Heart right ventricle (tissue), 16 donors: ENCODE measurements at regions not wholly inside any gene's neighbourhood (a gene's known extent, or its start where the extent isn't known, plus 50 kb on each side); places are given as distances from the start of the nearest gene placed in this dataset.
"Not testable (repeated sequence)": the region's sequence is repeated elsewhere in the genome, so short reads cannot be mapped to it uniquely, and the experiment has no call there.

Experiments used
- ATAC-seq, 8 donors: fragments of 200-7000 bp; cut with Tn5 transposase; one replicate each; pipeline ENCODE4 v1.9.1; 2020; ENCODE audit warnings: mild to moderate bottlenecking in 8 of 8, moderate library complexity in 8 of 8, moderate number of reproducible peaks in 1 of 8
- DNase-seq, 2 donors: peaks; one replicate each; pipeline ENCODE4 v3.0.0-alpha.2; 2020
- H3K27ac ChIP-seq, 10 donors: fragments of 200-600 bp; sonication (generic) in 2 of 10; one replicate each; pipeline versions ENCODE4 v1.5.0 to v1.8.0; 2020 to 2022; ENCODE audit warnings: mild to moderate bottlenecking in 3 of 10
- H3K27me3 ChIP-seq, 7 donors: fragments of 200-600 bp; one replicate each; pipeline ENCODE4 v1.8.0; 2021 to 2022; ENCODE audit warnings: mild to moderate bottlenecking in 2 of 7
- H3K36me3 ChIP-seq, 9 donors: fragments of 200-600 bp; sonication (generic) in 1 of 9; one replicate each; pipeline versions ENCODE4 v1.5.0 to v1.8.0; 2020 to 2022; ENCODE audit warnings: mild to moderate bottlenecking in 2 of 9
- H3K4me1 ChIP-seq, 9 donors: fragments of 200-600 bp; sonication (generic) in 1 of 9; one replicate each; pipeline versions ENCODE4 v1.5.0 to v1.8.0; 2020 to 2022; ENCODE audit warnings: mild to moderate bottlenecking in 4 of 9
- H3K4me3 ChIP-seq, 10 donors: fragments of 200-600 bp; sonication (generic) in 2 of 10; one replicate each; pipeline versions ENCODE4 v1.5.0 to v1.8.0; 2020 to 2022; ENCODE audit warnings: mild to moderate bottlenecking in 7 of 10, moderate library complexity in 2 of 10
- H3K9me3 ChIP-seq, 11 donors: fragments of 200-600 bp in 10 of 11; sonication (generic) in 2 of 11; one replicate each; pipeline versions ENCODE4 v1.5.0 to v1.8.0; 2013 to 2022; ENCODE audit warnings: mild to moderate bottlenecking in 2 of 11, control low read depth in 1 of 11, moderate library complexity in 1 of 11
- WGBS, 2 donors: extraction: QIAGEN DNeasy Blood & Tissue Kit; methylation state at CpG; one replicate each; pipeline ENCODE4 v1.1.7; 2013; ENCODE audit warnings: inconsistent platforms in 1 of 2; 5-methylcytosine and 5-hydroxymethylcytosine counted together
- intact Hi-C, 10 donors: fragments of 100-400 bp; cut with DNase I; formaldehyde crosslinking; loops; one replicate each; pipeline versions ENCODE4 v1.11.1 to v1.14.2; 2022
- TF ChIP-seq, protein P1 (sequence below), 9 donors: fragments of 200-600 bp; sonication (generic) in 2 of 9; IDR thresholded peaks; one replicate each; pipeline versions ENCODE4 v1.5.0 to v1.8.0; 2021 to 2022; ENCODE audit warnings: antibody characterized with exemption in 9 of 9, mild to moderate bottlenecking in 5 of 9, moderate library complexity in 1 of 9
- donor health status: Arrhythmogenic right ventricular cardiomyopathy.
- donor health status: ischemic (EF 13 %, LVEDD 7.1; RV severe dilation, severe dysfunction).
- donor health status: healthy with polysubstance abuse.
- donor health status: DM: no; HTN: yes; CAD: no.
- donor health status: DM: no; HTN: no; CAD: no.
- donor health status: ischemic (EF 25% LVEDD 6.9; RV normal size, moderate dysfunction).
- donor health status: ischemic (EF 25% LVEDD 5.7; RV mildly dilated, moderate dysfunction).
- donor health status: healthy.
- donor health status: DM: yes; HTN: yes; CAD: no.
- donor health status: Ischemic cardiomyopathy.
- donor health status: ischemic (EF 35%, LVEDD 5.7; RV mildly dilated, moderate dysfunction).
- donor health status: nonischemic (EF 11% LVEDD 7.7; RV severe dilation, severe dysfunction).
- donor health status: DM: yes; HTN: yes; CAD: no.
- donor health status: PGD.
- donor health status: ischemic (EF 29% LVEDD 5.4; RV normal size, mild dysfunction).
- donor health status: nonischemic (EF 23%, LVEDD 6.1; RV moderate dilation, normal function).

DNA sequence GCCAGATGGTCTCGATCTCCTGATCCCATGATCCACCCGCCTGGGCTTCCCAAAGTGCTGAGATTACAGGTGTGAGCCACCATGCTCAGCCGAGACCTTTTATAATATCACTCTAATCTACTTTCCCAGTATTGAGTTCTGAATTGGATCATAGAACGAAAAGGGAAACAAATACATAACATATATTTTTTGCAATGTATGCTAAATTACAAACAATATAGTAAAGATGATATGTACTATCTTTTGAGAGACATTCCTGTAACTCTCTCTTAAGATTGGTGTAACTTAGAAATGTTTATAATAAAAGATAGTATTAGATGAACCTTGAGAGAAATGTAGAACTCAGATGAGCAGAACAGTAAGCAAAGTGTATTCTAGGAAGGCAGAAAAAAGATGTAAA lies 129.2 kb upstream of the TENT5A start:
- intact Hi-C loops, result no loop called here
- ATAC-seq (no peak), DNase-seq (no peak)
- Histone ChIP-seq H3K36me3 (no peaks in the 10 kb centered on the region), H3K9me3 (no peaks in the 10 kb centered on the region), H3K4me1 (no peaks in the 10 kb centered on the region), H3K4me3 (no peak overlapping the region), H3K27me3 (no peaks in the 10 kb centered on the region), H3K27ac (no peak overlapping the region)
- TF ChIP-seq, protein P1, sequence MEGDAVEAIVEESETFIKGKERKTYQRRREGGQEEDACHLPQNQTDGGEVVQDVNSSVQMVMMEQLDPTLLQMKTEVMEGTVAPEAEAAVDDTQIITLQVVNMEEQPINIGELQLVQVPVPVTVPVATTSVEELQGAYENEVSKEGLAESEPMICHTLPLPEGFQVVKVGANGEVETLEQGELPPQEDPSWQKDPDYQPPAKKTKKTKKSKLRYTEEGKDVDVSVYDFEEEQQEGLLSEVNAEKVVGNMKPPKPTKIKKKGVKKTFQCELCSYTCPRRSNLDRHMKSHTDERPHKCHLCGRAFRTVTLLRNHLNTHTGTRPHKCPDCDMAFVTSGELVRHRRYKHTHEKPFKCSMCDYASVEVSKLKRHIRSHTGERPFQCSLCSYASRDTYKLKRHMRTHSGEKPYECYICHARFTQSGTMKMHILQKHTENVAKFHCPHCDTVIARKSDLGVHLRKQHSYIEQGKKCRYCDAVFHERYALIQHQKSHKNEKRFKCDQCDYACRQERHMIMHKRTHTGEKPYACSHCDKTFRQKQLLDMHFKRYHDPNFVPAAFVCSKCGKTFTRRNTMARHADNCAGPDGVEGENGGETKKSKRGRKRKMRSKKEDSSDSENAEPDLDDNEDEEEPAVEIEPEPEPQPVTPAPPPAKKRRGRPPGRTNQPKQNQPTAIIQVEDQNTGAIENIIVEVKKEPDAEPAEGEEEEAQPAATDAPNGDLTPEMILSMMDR (IDR thresholded peaks at IDR 0.05), result no peak
- 88 to 98% methylated on average over 4 of the region's 4 CpGs for WGBS, 2 donors

DNA sequence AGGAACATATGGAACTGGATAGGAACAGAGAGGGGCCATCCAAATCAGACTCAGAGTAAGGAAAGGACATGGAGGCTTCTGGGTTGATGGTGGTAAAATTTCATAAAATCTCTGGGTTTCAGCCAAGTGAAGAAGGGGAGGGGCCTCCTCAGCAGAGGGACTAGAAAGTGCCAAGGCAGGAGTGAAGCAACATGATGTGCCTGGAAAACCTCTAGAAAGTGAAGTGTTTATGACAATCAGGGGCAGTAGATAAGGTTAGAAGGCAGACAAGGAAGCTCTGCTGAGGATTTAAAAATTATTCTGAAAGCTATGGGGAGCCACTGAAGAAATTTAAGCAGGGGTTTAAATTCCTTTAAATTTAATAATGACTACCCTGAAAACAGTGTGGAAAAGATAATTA lies 126.0 kb upstream of the TENT5A start:
- no peak overlapping the region for H3K4me3 ChIP-seq
- H3K4me1 ChIP-seq, result no peaks in the 10 kb centered on the region
- H3K36me3 ChIP-seq, result no peaks in the 10 kb centered on the region
- peaks cover 0 to 21% (median 6%) of the 10 kb centered on the region in 11 donors for H3K9me3 ChIP-seq
- intact Hi-C loops, result no loop called here
- TF ChIP-seq, protein P1 (IDR thresholded peaks at IDR 0.05), result no peak
- peak in 1 of 8 donors; percentile 76 for ATAC-seq
- H3K27me3 ChIP-seq, result no peaks in the 10 kb centered on the region
- no peak for DNase-seq
- no peak overlapping the region for H3K27ac ChIP-seq

DNA sequence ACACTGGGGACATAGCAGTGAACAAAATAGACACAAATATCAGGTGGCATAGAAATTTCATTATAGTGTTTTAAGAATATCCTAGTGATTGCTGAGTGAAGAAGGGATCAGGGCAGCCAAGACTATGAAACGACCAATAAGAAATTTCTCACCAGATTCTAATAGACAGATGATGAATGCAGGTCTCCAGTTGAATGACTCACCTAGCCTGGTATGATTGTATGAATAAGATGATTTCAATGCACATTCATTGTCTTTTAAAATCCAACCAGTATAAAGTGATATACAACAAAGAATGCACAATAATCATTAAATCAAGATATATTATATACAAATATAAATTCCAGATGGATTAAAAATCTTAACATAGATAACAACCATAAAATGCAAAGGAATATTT lies 124.5 kb upstream of the TENT5A start:
- Histone ChIP-seq H3K36me3 (no peaks in the 10 kb centered on the region), H3K4me3 (no peak overlapping the region), H3K27ac (no peak overlapping the region), H3K9me3 (peaks cover 0 to 33% (median 11%) of the 10 kb centered on the region in 11 donors), H3K4me1 (no peaks in the 10 kb centered on the region), H3K27me3 (no peaks in the 10 kb centered on the region)
- TF ChIP-seq, protein P1 (IDR thresholded peaks at IDR 0.05), result no peak
- 24 to 42% methylated on average over 1 of the region's 1 CpG for WGBS, 2 donors
- DNase-seq (no peak), ATAC-seq (no peak)
- intact Hi-C loops, result no loop called here

DNA sequence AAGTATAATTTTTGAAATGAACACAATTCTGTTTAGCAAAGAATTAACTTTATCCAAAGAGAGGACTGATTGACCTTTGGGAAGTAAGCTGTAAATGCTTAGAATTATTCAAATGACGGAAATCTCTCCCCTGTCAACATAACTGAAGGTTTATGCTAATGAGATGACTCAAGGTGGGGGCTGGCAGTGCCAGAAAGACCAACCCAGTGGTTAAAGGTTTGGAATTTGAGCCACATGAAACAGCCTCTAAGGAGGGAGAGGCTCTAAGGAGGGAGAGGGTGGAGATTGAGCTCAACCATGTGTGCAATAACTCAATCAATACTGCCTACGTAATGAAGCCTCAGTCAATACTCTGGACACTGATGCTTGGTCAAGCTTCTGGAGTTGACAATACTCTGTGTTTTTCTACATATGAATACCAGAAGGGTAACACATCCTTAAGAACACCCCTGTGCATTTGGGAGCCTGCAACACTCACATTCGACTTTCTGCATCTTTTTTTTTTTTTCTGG lies 123.4 kb upstream of the TENT5A start:
- TF ChIP-seq, protein P1 (IDR thresholded peaks at IDR 0.05), result no peak
- DNase-seq (no peak), ATAC-seq (no peak)
- H3K27ac ChIP-seq, result no peak overlapping the region
- intact Hi-C loops, result no loop called here
- 95 to 97% methylated on average over 3 of the region's 3 CpGs for WGBS, 2 donors
- no peaks in the 10 kb centered on the region for H3K27me3 ChIP-seq
- no peaks in the 10 kb centered on the region for H3K36me3 ChIP-seq
- H3K9me3 ChIP-seq, result peaks cover 0 to 41% (median 18%) of the 10 kb centered on the region in 11 donors
- no peak overlapping the region for H3K4me3 ChIP-seq
- no peaks in the 10 kb centered on the region for H3K4me1 ChIP-seq

DNA sequence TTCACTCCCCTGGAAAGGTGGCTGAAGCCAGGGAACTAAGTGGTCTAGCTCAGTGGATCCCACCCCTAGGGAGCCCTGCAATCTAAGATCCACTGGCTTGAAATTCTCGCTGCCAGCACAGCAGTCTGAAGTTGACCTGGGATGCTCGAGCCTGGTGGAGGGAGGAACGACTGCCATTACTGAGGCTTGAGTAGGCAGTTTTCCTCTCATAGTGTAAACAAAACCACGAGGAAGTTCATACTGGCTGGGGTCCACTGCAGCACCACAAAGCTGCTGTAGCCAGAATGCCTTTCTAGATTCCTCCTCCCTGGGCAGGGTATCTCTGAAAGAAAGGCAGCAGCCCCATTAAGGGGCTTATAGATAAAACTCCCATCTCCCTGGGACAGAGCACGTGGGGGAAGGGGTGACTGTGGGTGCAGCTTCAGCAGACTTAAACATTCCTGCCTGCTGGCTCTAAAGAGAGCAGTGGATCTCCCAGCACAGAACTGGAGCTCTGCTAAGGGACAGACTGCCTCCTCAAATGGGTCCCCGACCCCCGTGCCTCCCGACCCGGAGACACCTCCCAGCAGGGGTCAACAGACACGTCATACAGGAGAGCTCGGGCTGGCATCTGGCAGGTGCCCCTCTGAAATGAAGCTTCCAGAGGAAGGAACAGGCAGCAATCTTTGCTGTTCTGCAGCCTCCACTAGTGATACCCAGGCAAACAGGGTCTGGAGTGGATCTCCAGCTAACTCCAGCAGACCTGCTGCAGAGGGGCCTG lies 117.4 kb upstream of the TENT5A start:
- 68 to 73% methylated on average over 11 of the region's 11 CpGs for WGBS, 2 donors
- DNase-seq, ATAC-seq, H3K27me3 ChIP-seq, H3K27ac ChIP-seq, intact Hi-C loops, H3K36me3 ChIP-seq, H3K4me1 ChIP-seq, H3K4me3 ChIP-seq: not testable (repeated sequence)
- H3K9me3 ChIP-seq, result peaks cover 0 to 35% (median 18%) of the 10 kb centered on the region in 11 donors
